A549 (cell line): ENCODE measurements at regions not wholly inside any gene's neighbourhood (a gene's known extent, or its start where the extent isn't known, plus 50 kb on each side); places are given as distances from the start of the nearest gene placed in this dataset.

Experiments
- BHLHE40 ChIP-seq: IDR thresholded peaks from 2 replicates; pipeline ENCODE4 v1.6.1; 2012; ENCODE audit warnings: low read depth, low read length, inconsistent platforms
- MAZ ChIP-seq: fragments of 150-350 bp; IDR thresholded peaks from 2 replicates; pipeline ENCODE4 v1.6.1; 2014; ENCODE audit warnings: antibody characterized with exemption, low read depth, low read length, borderline replicate concordance
- MYC ChIP-seq: IDR thresholded peaks from 2 replicates; pipeline ENCODE4 v1.6.1; 2012; ENCODE audit warnings: mild to moderate bottlenecking, inconsistent platforms, low read length, improper control_type of control experiment, borderline replicate concordance
- PHF8 ChIP-seq: fragments of 200-600 bp; sonication (generic); IDR thresholded peaks from 2 replicates; pipeline ENCODE4 v1.6.1; 2016; ENCODE audit warnings: low read depth, mild to moderate bottlenecking, antibody characterized with exemption, moderate library complexity, borderline replicate concordance
- POLR2A ChIP-seq: IDR thresholded peaks from 2 replicates; pipeline ENCODE4 v1.6.1; 2012; ENCODE audit warnings: mild to moderate bottlenecking, low read length
- RCOR1 ChIP-seq: fragments of 150-350 bp; IDR thresholded peaks from 2 replicates; pipeline ENCODE4 v1.6.1; 2014; ENCODE audit warnings: antibody characterized with exemption, low read length, low read depth
- ZSCAN20 ChIP-seq: fragments of 250-450 bp; sonication (Bioruptor Pico); IDR thresholded peaks from 2 replicates; pipeline ENCODE4 v1.8.0; 2022; ENCODE audit warnings: mild to moderate bottlenecking, moderate library complexity
- TF ChIP-seq, protein P1 (sequence below): IDR thresholded peaks from 2 replicates; pipeline ENCODE4 v1.6.1; 2012
- TF ChIP-seq, protein P2 (sequence below): fragments of 150-350 bp; IDR thresholded peaks from 2 replicates; pipeline ENCODE4 v1.6.1; 2014; ENCODE audit warnings: low read depth, mild to moderate bottlenecking, low read length
- TF ChIP-seq, protein P3 (sequence below): fragments of >200 bp; sonication (Bioruptor Twin); formaldehyde crosslinking; IDR thresholded peaks from 3 replicates; pipeline ENCODE4 v1.5.1; 2016
- TF ChIP-seq, protein P4 (sequence below): fragments of 250-450 bp; sonication (Bioruptor Pico); IDR thresholded peaks from 2 replicates; pipeline ENCODE4 v1.5.0; 2021; ENCODE audit warnings: mild to moderate bottlenecking, moderate library complexity, borderline replicate concordance
- TF ChIP-seq, protein P5 (sequence below): IDR thresholded peaks from 2 replicates; pipeline ENCODE4 v1.6.1; 2012

DNA sequence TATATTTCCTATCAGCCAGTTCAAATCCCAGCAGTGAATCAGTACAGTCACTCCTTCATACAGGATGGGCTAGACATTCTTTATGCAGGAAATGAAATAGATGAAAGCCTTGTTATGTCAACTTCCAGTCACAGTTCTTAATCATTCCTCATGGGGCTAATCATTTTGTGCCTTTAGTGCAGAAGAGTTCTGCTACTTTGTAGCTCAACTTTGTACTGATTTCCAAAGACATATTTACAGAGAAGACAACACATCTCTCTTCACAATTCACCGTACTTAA, 593.9 kb upstream of the NETO1 start:
- TF ChIP-seq, protein P1, sequence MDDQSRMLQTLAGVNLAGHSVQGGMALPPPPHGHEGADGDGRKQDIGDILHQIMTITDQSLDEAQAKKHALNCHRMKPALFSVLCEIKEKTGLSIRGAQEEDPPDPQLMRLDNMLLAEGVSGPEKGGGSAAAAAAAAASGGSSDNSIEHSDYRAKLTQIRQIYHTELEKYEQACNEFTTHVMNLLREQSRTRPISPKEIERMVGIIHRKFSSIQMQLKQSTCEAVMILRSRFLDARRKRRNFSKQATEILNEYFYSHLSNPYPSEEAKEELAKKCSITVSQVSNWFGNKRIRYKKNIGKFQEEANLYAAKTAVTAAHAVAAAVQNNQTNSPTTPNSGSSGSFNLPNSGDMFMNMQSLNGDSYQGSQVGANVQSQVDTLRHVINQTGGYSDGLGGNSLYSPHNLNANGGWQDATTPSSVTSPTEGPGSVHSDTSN, result no peak
- TF ChIP-seq, protein P2, sequence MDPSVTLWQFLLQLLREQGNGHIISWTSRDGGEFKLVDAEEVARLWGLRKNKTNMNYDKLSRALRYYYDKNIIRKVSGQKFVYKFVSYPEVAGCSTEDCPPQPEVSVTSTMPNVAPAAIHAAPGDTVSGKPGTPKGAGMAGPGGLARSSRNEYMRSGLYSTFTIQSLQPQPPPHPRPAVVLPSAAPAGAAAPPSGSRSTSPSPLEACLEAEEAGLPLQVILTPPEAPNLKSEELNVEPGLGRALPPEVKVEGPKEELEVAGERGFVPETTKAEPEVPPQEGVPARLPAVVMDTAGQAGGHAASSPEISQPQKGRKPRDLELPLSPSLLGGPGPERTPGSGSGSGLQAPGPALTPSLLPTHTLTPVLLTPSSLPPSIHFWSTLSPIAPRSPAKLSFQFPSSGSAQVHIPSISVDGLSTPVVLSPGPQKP, result no peak
- no peak for TF ChIP-seq POLR2A
- TF ChIP-seq, protein P3, sequence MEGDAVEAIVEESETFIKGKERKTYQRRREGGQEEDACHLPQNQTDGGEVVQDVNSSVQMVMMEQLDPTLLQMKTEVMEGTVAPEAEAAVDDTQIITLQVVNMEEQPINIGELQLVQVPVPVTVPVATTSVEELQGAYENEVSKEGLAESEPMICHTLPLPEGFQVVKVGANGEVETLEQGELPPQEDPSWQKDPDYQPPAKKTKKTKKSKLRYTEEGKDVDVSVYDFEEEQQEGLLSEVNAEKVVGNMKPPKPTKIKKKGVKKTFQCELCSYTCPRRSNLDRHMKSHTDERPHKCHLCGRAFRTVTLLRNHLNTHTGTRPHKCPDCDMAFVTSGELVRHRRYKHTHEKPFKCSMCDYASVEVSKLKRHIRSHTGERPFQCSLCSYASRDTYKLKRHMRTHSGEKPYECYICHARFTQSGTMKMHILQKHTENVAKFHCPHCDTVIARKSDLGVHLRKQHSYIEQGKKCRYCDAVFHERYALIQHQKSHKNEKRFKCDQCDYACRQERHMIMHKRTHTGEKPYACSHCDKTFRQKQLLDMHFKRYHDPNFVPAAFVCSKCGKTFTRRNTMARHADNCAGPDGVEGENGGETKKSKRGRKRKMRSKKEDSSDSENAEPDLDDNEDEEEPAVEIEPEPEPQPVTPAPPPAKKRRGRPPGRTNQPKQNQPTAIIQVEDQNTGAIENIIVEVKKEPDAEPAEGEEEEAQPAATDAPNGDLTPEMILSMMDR, result no peak
- TF ChIP-seq, protein P4, sequence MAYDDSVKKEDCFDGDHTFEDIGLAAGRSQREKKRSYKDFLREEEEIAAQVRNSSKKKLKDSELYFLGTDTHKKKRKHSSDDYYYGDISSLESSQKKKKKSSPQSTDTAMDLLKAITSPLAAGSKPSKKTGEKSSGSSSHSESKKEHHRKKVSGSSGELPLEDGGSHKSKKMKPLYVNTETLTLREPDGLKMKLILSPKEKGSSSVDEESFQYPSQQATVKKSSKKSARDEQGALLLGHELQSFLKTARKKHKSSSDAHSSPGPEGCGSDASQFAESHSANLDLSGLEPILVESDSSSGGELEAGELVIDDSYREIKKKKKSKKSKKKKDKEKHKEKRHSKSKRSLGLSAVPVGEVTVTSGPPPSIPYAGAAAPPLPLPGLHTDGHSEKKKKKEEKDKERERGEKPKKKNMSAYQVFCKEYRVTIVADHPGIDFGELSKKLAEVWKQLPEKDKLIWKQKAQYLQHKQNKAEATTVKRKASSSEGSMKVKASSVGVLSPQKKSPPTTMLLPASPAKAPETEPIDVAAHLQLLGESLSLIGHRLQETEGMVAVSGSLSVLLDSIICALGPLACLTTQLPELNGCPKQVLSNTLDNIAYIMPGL (CRISPR knock-in tag), result no peak
- no peak for TF ChIP-seq MAZ
- no peak for TF ChIP-seq BHLHE40
- TF ChIP-seq RCOR1, result no peak
- TF ChIP-seq PHF8, result no peak
- TF ChIP-seq, protein P5, sequence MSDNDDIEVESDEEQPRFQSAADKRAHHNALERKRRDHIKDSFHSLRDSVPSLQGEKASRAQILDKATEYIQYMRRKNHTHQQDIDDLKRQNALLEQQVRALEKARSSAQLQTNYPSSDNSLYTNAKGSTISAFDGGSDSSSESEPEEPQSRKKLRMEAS, result no peak
- TF ChIP-seq ZSCAN20 (CRISPR knock-in tag), result no peak
- no peak for TF ChIP-seq MYC
